CD4-positive, alpha-beta T cell treated with Interleukin-2 at 100 ng/mL for 4 hours (primary cell): ENCODE measurements at regions not wholly inside any gene's neighbourhood (a gene's known extent, or its start where the extent isn't known, plus 50 kb on each side); places are given as distances from the start of the nearest gene placed in this dataset.
A peak's percentile ranks its signal among the peaks of the same experiment; 100 is the strongest.
"Not testable (repeated sequence)": the region's sequence is repeated elsewhere in the genome, so short reads cannot be mapped to it uniquely, and the experiment has no call there.

Experiments
- DNase-seq: peaks from one replicate; pipeline ENCODE4 v3.0.0-alpha.2; 2020; ENCODE audit warnings: low spot score

- DNase-seq, result no peak
Measured at GRCh38 chr22:33221568-33221967, 163.4 kb upstream of the SYN3 start.

GRCh38 chr22:33220476-33221080 lies 162.4 kb upstream of the SYN3 start:
- no peak for DNase-seq

GRCh38 chr22:33219648-33220384 lies 161.6 kb upstream of the SYN3 start:
- no peak for DNase-seq

- no peak for DNase-seq
Measured at GRCh38 chr22:33213383-33214075, 155.3 kb upstream of the SYN3 start.

- DNase-seq, result peak; percentile 1
Measured at GRCh38 chr22:33209930-33210784, 152.0 kb upstream of the SYN3 start.

GRCh38 chr22:33204408-33204807 lies 146.2 kb upstream of the SYN3 start:
- DNase-seq, result no peak

- DNase-seq, result no peak
Measured at GRCh38 chr22:33202455-33202854, 144.3 kb upstream of the SYN3 start.

- DNase-seq, result no peak
Measured at GRCh38 chr22:33194529-33195077, 136.4 kb upstream of the SYN3 start.

- no peak for DNase-seq
Measured at GRCh38 chr22:33192156-33192555, 134.0 kb upstream of the SYN3 start.

GRCh38 chr22:33188326-33188725 lies 130.1 kb upstream of the SYN3 start:
- DNase-seq, result no peak

- no peak for DNase-seq
Measured at GRCh38 chr22:33186816-33187215, 128.6 kb upstream of the SYN3 start.

GRCh38 chr22:33180356-33180755 lies 122.2 kb upstream of the SYN3 start:
- DNase-seq, result no peak

- DNase-seq, result no peak
Measured at GRCh38 chr22:33167998-33168790, 110.0 kb upstream of the SYN3 start.

GRCh38 chr22:33166206-33166605 lies 108.0 kb upstream of the SYN3 start:
- no peak for DNase-seq

- no peak for DNase-seq
Measured at GRCh38 chr22:33163815-33164214, 105.6 kb upstream of the SYN3 start.

GRCh38 chr22:33162196-33162595 lies 104.0 kb upstream of the SYN3 start:
- no peak for DNase-seq

GRCh38 chr22:33160525-33160924 lies 102.3 kb upstream of the SYN3 start:
- DNase-seq, result no peak

GRCh38 chr22:33154967-33155366 lies 96.8 kb upstream of the SYN3 start:
- not testable (repeated sequence) for DNase-seq

- DNase-seq, result no peak
Measured at GRCh38 chr22:33149611-33150010, 91.4 kb upstream of the SYN3 start.

- DNase-seq, result no peak
Measured at GRCh38 chr22:33144721-33145120, 86.5 kb upstream of the SYN3 start.
